Mucosa of gallbladder (tissue), 1 donor: ENCODE measurements at regions not wholly inside any gene's neighbourhood (a gene's known extent, or its start where the extent isn't known, plus 50 kb on each side); places are given as distances from the start of the nearest gene placed in this dataset.

Experiments used
- DNase-seq: peaks from one replicate; pipeline ENCODE4 v3.0.0-alpha.2; 2020; ENCODE audit warnings: low spot score
- donor health status: DM: no; HTN: no; CAD: no.

GRCh38 chr12:124458992-124459851 is 108.2 kb downstream of the NCOR2 start:
- DNase-seq, result no peak

GRCh38 chr12:124458220-124458991 is 109.0 kb downstream of the NCOR2 start:
- no peak for DNase-seq

GRCh38 chr12:124457287-124458219 is 109.9 kb downstream of the NCOR2 start:
- DNase-seq, result peak; percentile 56

- no peak for DNase-seq
Observed at GRCh38 chr12:124456652-124457152, 110.7 kb downstream of the NCOR2 start.

- no peak for DNase-seq
Observed at GRCh38 chr12:124456133-124456651, 111.2 kb downstream of the NCOR2 start.

- no peak for DNase-seq
Observed at GRCh38 chr12:124455336-124455735, 112.1 kb downstream of the NCOR2 start.

- no peak for DNase-seq
Observed at GRCh38 chr12:124454735-124455134, 112.7 kb downstream of the NCOR2 start.

GRCh38 chr12:124454352-124454725 is 113.1 kb downstream of the NCOR2 start:
- no peak for DNase-seq

GRCh38 chr12:124453419-124454351 is 113.7 kb downstream of the NCOR2 start:
- peak; percentile 81 for DNase-seq

GRCh38 chr12:124452576-124453331 is 114.7 kb downstream of the NCOR2 start:
- no peak for DNase-seq

GRCh38 chr12:124451637-124452243 is 115.7 kb downstream of the NCOR2 start:
- DNase-seq, result no peak

- DNase-seq, result no peak
Observed at GRCh38 chr12:124451016-124451415, 116.4 kb downstream of the NCOR2 start.

GRCh38 chr12:124450376-124450750 is 117.0 kb downstream of the NCOR2 start:
- no peak for DNase-seq

GRCh38 chr12:124449623-124450375 is 117.6 kb downstream of the NCOR2 start:
- no peak for DNase-seq

- no peak for DNase-seq
Observed at GRCh38 chr12:124448955-124449622, 118.3 kb downstream of the NCOR2 start.

GRCh38 chr12:124448241-124448954 is 119.0 kb downstream of the NCOR2 start:
- no peak for DNase-seq

GRCh38 chr12:124446364-124446763 is 121.0 kb downstream of the NCOR2 start:
- DNase-seq, result no peak
